D721Med (cell line): ENCODE measurements at regions not wholly inside any gene's neighbourhood (a gene's known extent, or its start where the extent isn't known, plus 50 kb on each side); places are given as distances from the start of the nearest gene placed in this dataset.

Experiments used
- DNase-seq: peaks from one replicate; pipeline ENCODE4 v3.0.0; 2011; ENCODE audit warnings: low spot score; ENCODE audit not compliant: insufficient read length
- FAIRE-seq: peaks from 2 replicates; lab custom pipeline; 2011; peaks lifted over from hg19 to GRCh38; lab: Jason Lieb, UNC
- CTCF ChIP-seq: IDR thresholded peaks from 2 replicates; pipeline ENCODE4 v1.5.1; 2012; ENCODE audit warnings: mild to moderate bottlenecking, control low read depth; ENCODE audit not compliant: insufficient read depth; ENCODE audit errors: missing control alignments

- DNase-seq (no peak), FAIRE-seq (no peak)
- TF ChIP-seq CTCF = no peak
These were observed 881.1 kb downstream of the EPHA7 start for GRCh38 chr6:92538275-92538674.

- TF ChIP-seq CTCF = no peak
- DNase-seq (no peak), FAIRE-seq (no peak)
These were observed 885.2 kb downstream of the EPHA7 start for GRCh38 chr6:92534109-92534508.

- no peak for FAIRE-seq
- no peak for DNase-seq
- no peak for TF ChIP-seq CTCF
These were observed 896.8 kb downstream of the EPHA7 start for GRCh38 chr6:92522589-92522988.

- DNase-seq (no peak), FAIRE-seq (no peak)
- no peak for TF ChIP-seq CTCF
These were observed 897.8 kb downstream of the EPHA7 start for GRCh38 chr6:92521553-92521952.

- FAIRE-seq (no peak), DNase-seq (no peak)
- TF ChIP-seq CTCF = no peak
These were observed 909.2 kb downstream of the EPHA7 start for GRCh38 chr6:92510137-92510536.

- no peak for TF ChIP-seq CTCF
- FAIRE-seq = no peak
- DNase-seq = no peak
These were observed 911.8 kb downstream of the EPHA7 start for GRCh38 chr6:92507552-92507951.

- FAIRE-seq = no peak
- no peak for DNase-seq
- no peak for TF ChIP-seq CTCF
These were observed 914.9 kb downstream of the EPHA7 start for GRCh38 chr6:92504509-92504908.
